K562 (cell line): ENCODE measurements at regions not wholly inside any gene's neighbourhood (a gene's known extent, or its start where the extent isn't known, plus 50 kb on each side); places are given as distances from the start of the nearest gene placed in this dataset.

Source experiments
- ATAC-seq: fragments of 200-7000 bp; cut with Tn5 transposase; 3 replicates; pipeline ENCODE4 v1.9.1; 2020; ENCODE audit warnings: moderate library complexity
- BruUV-seq: library from RNA; stranded (reverse); fragments of 400-500 nt; replicated peaks from 2 replicates; lab custom pipeline; 2021; lab: Mats Ljungman, UMichigan
- CTCF ChIA-PET: fragments of 300-600 bp; formaldehyde crosslinking; extraction: SDS; loops from one replicate; lab custom pipeline; 2021; ENCODE audit warnings: low intra/inter-chr PET ratio; lab: Yijun Ruan, JAX
- POLR2A ChIA-PET: fragments of 300-600, 350-650 bp; sonication (Branson Sonifier 250); formaldehyde crosslinking; extraction: SDS; loops from one replicate; lab custom pipeline; 2021; ENCODE audit warnings: antibody characterized with exemption, inconsistent platforms; lab: Yijun Ruan, JAX
- DNase-seq, 4 experiments: peaks; one replicate each; pipeline versions ENCODE4 v3.0.0 to v3.0.0-alpha.2; 2011 to 2018; ENCODE audit warnings: low spot score in 3 of 4, mixed read lengths in 3 of 4; ENCODE audit errors: extremely low read depth in 1 of 4
- FAIRE-seq: peaks from 2 replicates; lab custom pipeline; 2011; peaks lifted over from hg19 to GRCh38; lab: Jason Lieb, UNC
- H2AFZ ChIP-seq: 2 replicates; pipeline ENCODE4 v1.6.0; 2011; ENCODE audit warnings: low read depth, low read length, control low read depth, inconsistent platforms
- H3K27ac ChIP-seq: fragments of 200-600 bp; 3 replicates; pipeline ENCODE4 v1.8.0; 2011; ENCODE audit warnings: low read depth, mild to moderate bottlenecking, control low read depth, inconsistent platforms, low read length, moderate library complexity, mixed read lengths; ENCODE audit errors: extremely low read depth
- H3K27me3 ChIP-seq, 2 experiments: fragments of 300-600 bp in 1 of 2; 2 replicates in 1 of 2; 3 replicates in 1 of 2; pipeline versions ENCODE4 v1.6.0 to v1.8.0; 2011; ENCODE audit warnings: inconsistent platforms in 2 of 2, low read length in 2 of 2, mild to moderate bottlenecking in 1 of 2, mixed read lengths in 1 of 2, moderate library complexity in 1 of 2; ENCODE audit not compliant: control insufficient read depth in 2 of 2, insufficient read depth in 2 of 2
- H3K36me3 ChIP-seq: fragments of 300-600 bp; 3 replicates; pipeline ENCODE4 v1.8.0; 2011; ENCODE audit warnings: mild to moderate bottlenecking, low read length, inconsistent platforms; ENCODE audit not compliant: control insufficient read depth, insufficient read depth
- H3K4me1 ChIP-seq, 2 experiments: fragments of 200-600 bp in 1 of 2; replicated peaks in 1 of 2; 2 replicates in 1 of 2; 3 replicates in 1 of 2; pipeline versions ENCODE4 v1.5.1 to v1.8.0; 2011; ENCODE audit warnings: inconsistent platforms in 2 of 2, low read length in 2 of 2, mild to moderate bottlenecking in 1 of 2, mixed read lengths in 1 of 2, moderate library complexity in 1 of 2; ENCODE audit not compliant: control insufficient read depth in 2 of 2, insufficient read depth in 2 of 2
- H3K4me2 ChIP-seq: 2 replicates; pipeline ENCODE4 v1.6.1; 2011; ENCODE audit warnings: low read length, control low read depth, inconsistent platforms, mixed read lengths; ENCODE audit not compliant: insufficient read depth
- H3K4me3 ChIP-seq: fragments of 200-600 bp; sonication (generic), shearing (Covaris generic); 2 replicates; pipeline ENCODE4 v1.5.1; 2016; ENCODE audit warnings: control low read depth, inconsistent platforms
- H3K79me2 ChIP-seq: fragments of 200-600 bp; 3 replicates; pipeline ENCODE4 v1.8.0; 2011; ENCODE audit warnings: low read length, inconsistent platforms; ENCODE audit not compliant: control insufficient read depth, insufficient read depth
- H3K9ac ChIP-seq, 2 experiments: 2 replicates each; pipeline versions ENCODE4 v1.6.0 to v1.6.1; 2011; ENCODE audit warnings: low read depth in 2 of 2, low read length in 2 of 2, control low read depth in 1 of 2, inconsistent platforms in 1 of 2, mild to moderate bottlenecking in 1 of 2, mixed read lengths in 1 of 2; ENCODE audit not compliant: insufficient read depth in 1 of 2
- H3K9me1 ChIP-seq: one replicate; pipeline ENCODE4 v1.6.0; 2011; ENCODE audit warnings: inconsistent platforms, mild to moderate bottlenecking, low read length, moderate library complexity; ENCODE audit not compliant: control insufficient read depth, insufficient read depth
- H3K9me3 ChIP-seq: replicated peaks from 2 replicates; pipeline ENCODE4 v1.5.1; 2011; ENCODE audit warnings: low read depth, low read length, inconsistent platforms; ENCODE audit not compliant: control insufficient read depth, insufficient read depth
- H4K20me1 ChIP-seq: replicated peaks from 2 replicates; pipeline ENCODE4 v1.6.1; 2011; ENCODE audit warnings: low read length, inconsistent platforms, mixed read lengths; ENCODE audit not compliant: control insufficient read depth, insufficient read depth
- ILF3 ChIP-seq: fragments of 450-650 bp; IDR thresholded peaks from 2 replicates; pipeline ENCODE4 v1.6.1; 2018; ENCODE audit warnings: antibody characterized with exemption, mild to moderate bottlenecking, moderate library complexity, borderline replicate concordance
- NELFE ChIP-seq: IDR thresholded peaks from 2 replicates; pipeline ENCODE4 v1.6.1; 2011; ENCODE audit warnings: mild to moderate bottlenecking; ENCODE audit not compliant: insufficient read depth, insufficient read length
- OTX1 ChIP-seq: fragments of 450-650 bp; formaldehyde crosslinking; IDR thresholded peaks from 2 replicates; pipeline ENCODE4 v1.4.0; 2022; ENCODE audit warnings: mild to moderate bottlenecking
- TAF7 ChIP-seq: fragments of 450-650 bp; IDR thresholded peaks from 2 replicates; pipeline ENCODE4 v1.6.1; 2016; ENCODE audit warnings: missing genetic modification characterization, missing compliant biosample characterization
- ZNF311 ChIP-seq: fragments of 250-450 bp; sonication (Bioruptor Pico); IDR thresholded peaks from 2 replicates; pipeline ENCODE4 v1.4.0; 2020; ENCODE audit warnings: mild to moderate bottlenecking, moderate library complexity
- ZNF75A ChIP-seq: fragments of 450-650 bp; formaldehyde crosslinking; IDR thresholded peaks from 2 replicates; pipeline ENCODE4 v1.4.0; 2020; ENCODE audit warnings: mild to moderate bottlenecking
- WGBS: fragments of 100-300 bp; shearing (Covaris generic); methylation state at CpG from one replicate; pipeline ENCODE4 v1.1.6; 2016; ENCODE audit warnings: low coverage, mixed read lengths; ENCODE audit not compliant: insufficient coverage; ENCODE audit errors: missing lambda C conversion rate; 5-methylcytosine and 5-hydroxymethylcytosine counted together
- in situ Hi-C: fragments of 300-500 bp; cut with MboI; formaldehyde crosslinking; loops from 4 replicates; pipeline ENCODE4 v1.15.0; 2018; ENCODE audit warnings: inconsistent platforms, mixed read lengths
- intact Hi-C: fragments of 100-400 bp; cut with micrococcal nuclease; formaldehyde crosslinking; loops from 2 replicates; pipeline ENCODE4 v1.14.2; 2022
- TF ChIP-seq, protein P1 (sequence below): fragments of 200-800 bp; sonication (Bioruptor generic); IDR thresholded peaks from 2 replicates; pipeline ENCODE4 v1.6.1; 2016; ENCODE audit warnings: missing genetic modification characterization, missing compliant biosample characterization
- TF ChIP-seq, protein P2 (sequence below): fragments of 250-450 bp; sonication (Bioruptor Pico); IDR thresholded peaks from 2 replicates; pipeline ENCODE4 v1.5.0; 2021
- TF ChIP-seq, protein P3 (sequence below), 2 experiments: fragments of 450-650 bp in 1 of 2; IDR thresholded peaks; 2 replicates each; pipeline ENCODE4 v1.6.1; 2011 to 2017; ENCODE audit warnings: low read depth in 2 of 2, antibody characterized with exemption in 1 of 2, borderline replicate concordance in 1 of 2, low read length in 1 of 2, mild to moderate bottlenecking in 1 of 2, mixed read lengths in 1 of 2; ENCODE audit not compliant: control insufficient read depth in 1 of 2

DNA sequence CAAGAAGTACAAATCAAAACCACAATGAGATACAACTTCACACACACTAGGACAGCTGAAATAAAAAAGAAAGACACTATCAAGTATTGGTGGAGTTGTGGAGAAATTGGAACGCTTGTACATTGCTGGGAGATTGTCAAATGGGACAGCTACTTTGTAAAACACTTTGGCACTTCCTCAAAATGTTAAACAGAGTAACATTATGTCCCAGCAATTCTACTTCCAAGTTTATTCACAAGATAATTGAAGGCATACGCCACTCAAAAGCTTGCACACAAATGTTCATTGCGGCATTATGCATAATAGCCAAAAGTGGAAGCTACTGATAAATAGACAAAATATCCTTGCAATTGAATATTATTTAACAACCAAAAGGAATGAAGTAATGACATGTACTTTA, 199.9 kb upstream of the KCNK2 start (continued):
- TF ChIP-seq, protein P1, sequence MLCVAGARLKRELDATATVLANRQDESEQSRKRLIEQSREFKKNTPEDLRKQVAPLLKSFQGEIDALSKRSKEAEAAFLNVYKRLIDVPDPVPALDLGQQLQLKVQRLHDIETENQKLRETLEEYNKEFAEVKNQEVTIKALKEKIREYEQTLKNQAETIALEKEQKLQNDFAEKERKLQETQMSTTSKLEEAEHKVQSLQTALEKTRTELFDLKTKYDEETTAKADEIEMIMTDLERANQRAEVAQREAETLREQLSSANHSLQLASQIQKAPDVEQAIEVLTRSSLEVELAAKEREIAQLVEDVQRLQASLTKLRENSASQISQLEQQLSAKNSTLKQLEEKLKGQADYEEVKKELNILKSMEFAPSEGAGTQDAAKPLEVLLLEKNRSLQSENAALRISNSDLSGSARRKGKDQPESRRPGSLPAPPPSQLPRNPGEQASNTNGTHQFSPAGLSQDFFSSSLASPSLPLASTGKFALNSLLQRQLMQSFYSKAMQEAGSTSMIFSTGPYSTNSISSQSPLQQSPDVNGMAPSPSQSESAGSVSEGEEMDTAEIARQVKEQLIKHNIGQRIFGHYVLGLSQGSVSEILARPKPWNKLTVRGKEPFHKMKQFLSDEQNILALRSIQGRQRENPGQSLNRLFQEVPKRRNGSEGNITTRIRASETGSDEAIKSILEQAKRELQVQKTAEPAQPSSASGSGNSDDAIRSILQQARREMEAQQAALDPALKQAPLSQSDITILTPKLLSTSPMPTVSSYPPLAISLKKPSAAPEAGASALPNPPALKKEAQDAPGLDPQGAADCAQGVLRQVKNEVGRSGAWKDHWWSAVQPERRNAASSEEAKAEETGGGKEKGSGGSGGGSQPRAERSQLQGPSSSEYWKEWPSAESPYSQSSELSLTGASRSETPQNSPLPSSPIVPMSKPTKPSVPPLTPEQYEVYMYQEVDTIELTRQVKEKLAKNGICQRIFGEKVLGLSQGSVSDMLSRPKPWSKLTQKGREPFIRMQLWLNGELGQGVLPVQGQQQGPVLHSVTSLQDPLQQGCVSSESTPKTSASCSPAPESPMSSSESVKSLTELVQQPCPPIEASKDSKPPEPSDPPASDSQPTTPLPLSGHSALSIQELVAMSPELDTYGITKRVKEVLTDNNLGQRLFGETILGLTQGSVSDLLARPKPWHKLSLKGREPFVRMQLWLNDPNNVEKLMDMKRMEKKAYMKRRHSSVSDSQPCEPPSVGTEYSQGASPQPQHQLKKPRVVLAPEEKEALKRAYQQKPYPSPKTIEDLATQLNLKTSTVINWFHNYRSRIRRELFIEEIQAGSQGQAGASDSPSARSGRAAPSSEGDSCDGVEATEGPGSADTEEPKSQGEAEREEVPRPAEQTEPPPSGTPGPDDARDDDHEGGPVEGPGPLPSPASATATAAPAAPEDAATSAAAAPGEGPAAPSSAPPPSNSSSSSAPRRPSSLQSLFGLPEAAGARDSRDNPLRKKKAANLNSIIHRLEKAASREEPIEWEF (CRISPR knock-in tag), result no peak
- TF ChIP-seq ZNF75A (CRISPR knock-in tag), result no peak
- no peak for TF ChIP-seq ZNF311 (CRISPR knock-in tag)
- no peak for TF ChIP-seq ILF3

DNA sequence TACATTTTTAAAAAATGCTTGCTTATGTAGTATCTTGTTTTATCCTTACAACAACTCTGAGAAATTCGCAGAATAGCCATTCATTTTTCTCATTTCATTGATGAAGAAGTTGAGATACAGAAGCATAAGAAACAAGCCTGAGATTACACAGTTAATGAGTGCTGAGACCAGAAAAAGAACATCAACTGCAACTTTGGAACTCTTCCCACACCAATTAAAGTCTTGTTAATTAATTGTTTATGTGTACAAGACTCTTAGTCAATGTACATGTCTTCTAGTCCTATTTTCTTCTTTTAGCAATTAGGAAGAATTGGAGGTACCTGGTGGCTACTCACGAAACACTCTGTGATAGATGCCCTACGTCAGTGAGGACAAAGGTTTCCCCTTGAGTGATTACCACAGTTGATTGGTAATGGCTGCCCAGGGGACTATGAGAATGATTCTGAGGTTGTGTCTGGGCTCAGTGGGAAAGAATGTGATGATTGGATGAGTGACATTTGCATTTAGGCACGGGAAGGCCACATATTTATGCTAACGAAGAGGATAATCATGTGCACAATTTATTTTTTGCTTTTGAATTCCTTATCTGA, 187.4 kb upstream of the KCNK2 start:
- no peak overlapping the region for H3K9ac ChIP-seq
- in situ Hi-C loops (no loop called here), intact Hi-C loops (no loop called here)
- H3K9me3 ChIP-seq, result no peaks in the 10 kb centered on the region
- H3K27ac ChIP-seq, result no peak overlapping the region
- FAIRE-seq (no peak), ATAC-seq (no peak), DNase-seq (no peak)
- ChIA-PET POLR2A (no interaction called here), CTCF (no interaction called here)
- TF ChIP-seq, protein P2, sequence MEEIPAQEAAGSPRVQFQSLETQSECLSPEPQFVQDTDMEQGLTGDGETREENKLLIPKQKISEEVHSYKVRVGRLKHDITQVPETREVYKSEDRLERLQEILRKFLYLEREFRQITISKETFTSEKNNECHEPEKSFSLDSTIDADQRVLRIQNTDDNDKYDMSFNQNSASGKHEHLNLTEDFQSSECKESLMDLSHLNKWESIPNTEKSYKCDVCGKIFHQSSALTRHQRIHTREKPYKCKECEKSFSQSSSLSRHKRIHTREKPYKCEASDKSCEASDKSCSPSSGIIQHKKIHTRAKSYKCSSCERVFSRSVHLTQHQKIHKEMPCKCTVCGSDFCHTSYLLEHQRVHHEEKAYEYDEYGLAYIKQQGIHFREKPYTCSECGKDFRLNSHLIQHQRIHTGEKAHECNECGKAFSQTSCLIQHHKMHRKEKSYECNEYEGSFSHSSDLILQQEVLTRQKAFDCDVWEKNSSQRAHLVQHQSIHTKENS (CRISPR knock-in tag), result no peak
- TF ChIP-seq OTX1 (no peak), NELFE (no peak), TAF7 (tag) (no peak)
- TF ChIP-seq, protein P3, sequence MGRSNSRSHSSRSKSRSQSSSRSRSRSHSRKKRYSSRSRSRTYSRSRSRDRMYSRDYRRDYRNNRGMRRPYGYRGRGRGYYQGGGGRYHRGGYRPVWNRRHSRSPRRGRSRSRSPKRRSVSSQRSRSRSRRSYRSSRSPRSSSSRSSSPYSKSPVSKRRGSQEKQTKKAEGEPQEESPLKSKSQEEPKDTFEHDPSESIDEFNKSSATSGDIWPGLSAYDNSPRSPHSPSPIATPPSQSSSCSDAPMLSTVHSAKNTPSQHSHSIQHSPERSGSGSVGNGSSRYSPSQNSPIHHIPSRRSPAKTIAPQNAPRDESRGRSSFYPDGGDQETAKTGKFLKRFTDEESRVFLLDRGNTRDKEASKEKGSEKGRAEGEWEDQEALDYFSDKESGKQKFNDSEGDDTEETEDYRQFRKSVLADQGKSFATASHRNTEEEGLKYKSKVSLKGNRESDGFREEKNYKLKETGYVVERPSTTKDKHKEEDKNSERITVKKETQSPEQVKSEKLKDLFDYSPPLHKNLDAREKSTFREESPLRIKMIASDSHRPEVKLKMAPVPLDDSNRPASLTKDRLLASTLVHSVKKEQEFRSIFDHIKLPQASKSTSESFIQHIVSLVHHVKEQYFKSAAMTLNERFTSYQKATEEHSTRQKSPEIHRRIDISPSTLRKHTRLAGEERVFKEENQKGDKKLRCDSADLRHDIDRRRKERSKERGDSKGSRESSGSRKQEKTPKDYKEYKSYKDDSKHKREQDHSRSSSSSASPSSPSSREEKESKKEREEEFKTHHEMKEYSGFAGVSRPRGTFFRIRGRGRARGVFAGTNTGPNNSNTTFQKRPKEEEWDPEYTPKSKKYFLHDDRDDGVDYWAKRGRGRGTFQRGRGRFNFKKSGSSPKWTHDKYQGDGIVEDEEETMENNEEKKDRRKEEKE (IDR thresholded peaks at IDR 0.05; ENCODE audit: borderline replicate concordance in 1 of 2, control insufficient read depth in 1 of 2, low read depth in 2 of 2, low read length in 1 of 2), result no peak
- no peaks in the 10 kb centered on the region for H3K4me1 ChIP-seq
- H3K4me3 ChIP-seq, result no peak overlapping the region
- no peak overlapping the region for H2AFZ ChIP-seq
- no TSS peak for BruUV-seq
- no peaks in the 10 kb centered on the region for H3K36me3 ChIP-seq
- no peak overlapping the region for H3K4me2 ChIP-seq
- H4K20me1 ChIP-seq, result no peaks in the 10 kb centered on the region
- H3K79me2 ChIP-seq, result no peaks in the 10 kb centered on the region
- H3K27me3 ChIP-seq, result no peaks in the 10 kb centered on the region
- 13% methylated on average over 5 of the region's 5 CpGs for WGBS
- no peaks in the 10 kb centered on the region for H3K9me1 ChIP-seq
